RWPE1 (cell line): ENCODE measurements at regions not wholly inside any gene's neighbourhood (a gene's known extent, or its start where the extent isn't known, plus 50 kb on each side); places are given as distances from the start of the nearest gene placed in this dataset.

Experiments used
- CTCF ChIA-PET: fragments of 350-600 bp; sonication (Branson Sonifier 250); formaldehyde crosslinking; extraction: SDS; loops from one replicate; lab custom pipeline; 2021; lab: Yijun Ruan, JAX
- POLR2A ChIA-PET: fragments of 400-600 bp; formaldehyde crosslinking; extraction: SDS; loops from one replicate; lab custom pipeline; 2020; ENCODE audit warnings: antibody characterized with exemption; ENCODE audit not compliant: low non-redundant PET; lab: Yijun Ruan, JAX
- DNase-seq: peaks from one replicate; pipeline ENCODE4 v3.0.0; 2012; ENCODE audit warnings: low spot score
- H3K27ac ChIP-seq: fragments of 450-650 bp; 2 replicates; pipeline ENCODE4 v1.5.1; 2017
- TF ChIP-seq, protein P1 (sequence below): fragments of 450-650 bp; conservative IDR thresholded peaks from 2 replicates; pipeline ENCODE4 v1.5.1; 2017; ENCODE audit warnings: low read depth, mild to moderate bottlenecking

DNA sequence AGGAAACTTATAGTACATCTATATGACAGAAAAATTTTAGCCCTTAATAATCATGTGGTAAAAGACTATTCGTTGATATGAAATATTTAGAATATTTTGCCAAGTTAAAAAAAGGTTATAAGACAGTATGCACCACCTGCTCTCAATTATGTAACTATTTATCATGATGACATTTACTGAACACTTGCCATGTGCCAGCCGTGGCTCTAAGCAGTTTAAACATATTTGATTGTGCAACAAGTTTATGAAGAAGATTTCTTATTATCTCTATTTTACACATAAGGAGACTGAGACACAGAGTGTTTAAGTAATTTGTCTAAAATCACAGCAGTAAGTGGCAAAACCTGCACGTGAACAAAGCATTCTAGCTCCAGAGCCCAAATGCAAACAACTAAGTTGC is 199.3 kb upstream of the JUN start:
- ChIA-PET CTCF (no interaction called here), POLR2A (no interaction called here)
- H3K27ac ChIP-seq = no peak overlapping the region
- TF ChIP-seq, protein P1, sequence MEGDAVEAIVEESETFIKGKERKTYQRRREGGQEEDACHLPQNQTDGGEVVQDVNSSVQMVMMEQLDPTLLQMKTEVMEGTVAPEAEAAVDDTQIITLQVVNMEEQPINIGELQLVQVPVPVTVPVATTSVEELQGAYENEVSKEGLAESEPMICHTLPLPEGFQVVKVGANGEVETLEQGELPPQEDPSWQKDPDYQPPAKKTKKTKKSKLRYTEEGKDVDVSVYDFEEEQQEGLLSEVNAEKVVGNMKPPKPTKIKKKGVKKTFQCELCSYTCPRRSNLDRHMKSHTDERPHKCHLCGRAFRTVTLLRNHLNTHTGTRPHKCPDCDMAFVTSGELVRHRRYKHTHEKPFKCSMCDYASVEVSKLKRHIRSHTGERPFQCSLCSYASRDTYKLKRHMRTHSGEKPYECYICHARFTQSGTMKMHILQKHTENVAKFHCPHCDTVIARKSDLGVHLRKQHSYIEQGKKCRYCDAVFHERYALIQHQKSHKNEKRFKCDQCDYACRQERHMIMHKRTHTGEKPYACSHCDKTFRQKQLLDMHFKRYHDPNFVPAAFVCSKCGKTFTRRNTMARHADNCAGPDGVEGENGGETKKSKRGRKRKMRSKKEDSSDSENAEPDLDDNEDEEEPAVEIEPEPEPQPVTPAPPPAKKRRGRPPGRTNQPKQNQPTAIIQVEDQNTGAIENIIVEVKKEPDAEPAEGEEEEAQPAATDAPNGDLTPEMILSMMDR = no peak
- no peak for DNase-seq

GRCh38 chr1:58983633-58984245 is 199.9 kb upstream of the JUN start:
- TF ChIP-seq, protein P1 = no peak
- ChIA-PET CTCF (interaction anchor here (0.5 kb wide), 1 partner anchor 747 kb away, joined by 3 read pairs; no protein-coding TSS in a partner anchor), POLR2A (no interaction called here)
- DNase-seq = no peak
- no peak overlapping the region for H3K27ac ChIP-seq

GRCh38 chr1:58986996-58987767 is 203.3 kb upstream of the JUN start:
- DNase-seq = no peak
- TF ChIP-seq, protein P1 = no peak
- POLR2A ChIA-PET = no interaction called here
- no peak overlapping the region for H3K27ac ChIP-seq
- CTCF ChIA-PET = interaction anchor here (0.7 kb wide), 1 partner anchor 248 kb away, joined by 3 read pairs; no protein-coding TSS in a partner anchor

GRCh38 chr1:58988752-58989151 is 204.9 kb upstream of the JUN start:
- TF ChIP-seq, protein P1 = no peak
- CTCF ChIA-PET = no interaction called here
- no peak overlapping the region for H3K27ac ChIP-seq
- POLR2A ChIA-PET = no interaction called here
- no peak for DNase-seq

GRCh38 chr1:58989845-58990244 is 206.0 kb upstream of the JUN start:
- DNase-seq = no peak
- CTCF ChIA-PET = no interaction called here

GRCh38 chr1:58991305-58991704 is 207.5 kb upstream of the JUN start:
- ChIA-PET POLR2A (no interaction called here), CTCF (no interaction called here)
- no peak for DNase-seq
- TF ChIP-seq, protein P1 = no peak
- no peak overlapping the region for H3K27ac ChIP-seq

More at GRCh38 chr1:58989845-58990244, 206.0 kb upstream of the JUN start:
- H3K27ac ChIP-seq = no peak overlapping the region
- POLR2A ChIA-PET = no interaction called here
- TF ChIP-seq, protein P1 = no peak
